WTC11 (cell line): ENCODE measurements at regions not wholly inside any gene's neighbourhood (a gene's known extent, or its start where the extent isn't known, plus 50 kb on each side); places are given as distances from the start of the nearest gene placed in this dataset.

Source experiments
- ATAC-seq: fragments of 200-7000 bp; cut with Tn5 transposase; 2 replicates; pipeline ENCODE4 v1.10.0; 2021; ENCODE audit warnings: mild to moderate bottlenecking, moderate library complexity
- CTCF ChIA-PET: fragments of 300-600 bp; sonication (Branson Sonifier 250); formaldehyde crosslinking; loops from one replicate; lab custom pipeline; 2021; ENCODE audit warnings: antibody characterized with exemption; lab: Charles Lee
- POLR2A ChIA-PET: fragments of 350-600 bp; sonication (Branson Sonifier 250); formaldehyde crosslinking; loops from one replicate; lab custom pipeline; 2021; ENCODE audit warnings: antibody characterized with exemption; lab: Charles Lee
- DNase-seq: peaks from one replicate; pipeline ENCODE4 v3.0.0; 2021; ENCODE audit warnings: low spot score
- H3K27ac Mint-ChIP-seq: 2 replicates; pipeline ENCODE4 v1.8.0; 2021; ENCODE audit warnings: mixed read lengths
- H3K27me3 Mint-ChIP-seq: 2 replicates; pipeline ENCODE4 v1.8.0; 2021; ENCODE audit warnings: low read depth, mild to moderate bottlenecking, moderate library complexity, mixed read lengths
- H3K36me3 Mint-ChIP-seq: 2 replicates; pipeline ENCODE4 v1.8.0; 2021; ENCODE audit warnings: mixed read lengths
- H3K4me1 Mint-ChIP-seq: 2 replicates; pipeline ENCODE4 v1.8.0; 2022; ENCODE audit warnings: mixed read lengths
- H3K4me3 Mint-ChIP-seq: 2 replicates; pipeline ENCODE4 v1.8.0; 2021; ENCODE audit warnings: mild to moderate bottlenecking, moderate library complexity, mixed read lengths
- H3K9me3 Mint-ChIP-seq: 2 replicates; pipeline ENCODE4 v1.8.0; 2021; ENCODE audit warnings: mixed read lengths
- ATF6 ChIP-seq: sonication (generic); formaldehyde crosslinking; IDR thresholded peaks from 2 replicates; pipeline ENCODE4 v1.8.1; 2023; ENCODE audit warnings: mild to moderate bottlenecking, missing genetic modification reagents
- FOXP4 ChIP-seq: sonication (generic); formaldehyde crosslinking; IDR thresholded peaks from 2 replicates; pipeline ENCODE4 v1.8.0; 2022; ENCODE audit warnings: mild to moderate bottlenecking, missing genetic modification reagents
- IRF1 ChIP-seq: sonication (generic); formaldehyde crosslinking; IDR thresholded peaks from 2 replicates; pipeline ENCODE4 v1.8.0; 2023; ENCODE audit warnings: missing genetic modification reagents
- KAT7 ChIP-seq: sonication (generic); formaldehyde crosslinking; IDR thresholded peaks from 2 replicates; pipeline ENCODE4 v1.8.1; 2023; ENCODE audit warnings: missing genetic modification reagents, mild to moderate bottlenecking, borderline replicate concordance
- MXD4 ChIP-seq: fragments of 250-450 bp; sonication (Bioruptor Pico); IDR thresholded peaks from 2 replicates; pipeline ENCODE4 v1.8.0; 2021; ENCODE audit warnings: mild to moderate bottlenecking, moderate library complexity, borderline replicate concordance
- NR3C1 ChIP-seq: sonication (generic); formaldehyde crosslinking; conservative IDR thresholded peaks from 2 replicates; pipeline ENCODE4 v1.8.1; 2023; ENCODE audit warnings: low read depth, mild to moderate bottlenecking, missing genetic modification reagents
- OVOL2 ChIP-seq: fragments of 250-450 bp; sonication (Bioruptor Pico); IDR thresholded peaks from 2 replicates; pipeline ENCODE4 v1.9.0; 2021; ENCODE audit warnings: mild to moderate bottlenecking, borderline replicate concordance
- PRDM15 ChIP-seq: sonication (generic); formaldehyde crosslinking; IDR thresholded peaks from 2 replicates; pipeline ENCODE4 v1.8.0; 2022; ENCODE audit warnings: missing genetic modification reagents
- PREB ChIP-seq: sonication (generic); formaldehyde crosslinking; IDR thresholded peaks from 2 replicates; pipeline ENCODE4 v1.8.1; 2022; ENCODE audit warnings: mild to moderate bottlenecking, missing genetic modification reagents, moderate library complexity, borderline replicate concordance
- PRRX2 ChIP-seq: fragments of 250-450 bp; sonication (Bioruptor Pico); IDR thresholded peaks from 2 replicates; pipeline ENCODE4 v1.8.0; 2021; ENCODE audit warnings: mild to moderate bottlenecking
- RORB ChIP-seq: fragments of 250-450 bp; sonication (Bioruptor Pico); IDR thresholded peaks from 2 replicates; pipeline ENCODE4 v1.9.0; 2021; ENCODE audit warnings: mild to moderate bottlenecking
- SMAD4 ChIP-seq: sonication (generic); formaldehyde crosslinking; IDR thresholded peaks from 2 replicates; pipeline ENCODE4 v1.8.0; 2022; ENCODE audit warnings: mild to moderate bottlenecking, missing genetic modification reagents
- TEAD1 ChIP-seq: sonication (generic); formaldehyde crosslinking; IDR thresholded peaks from 2 replicates; pipeline ENCODE4 v1.8.0; 2022; ENCODE audit warnings: mild to moderate bottlenecking, missing genetic modification reagents
- USF2 ChIP-seq: sonication (generic); formaldehyde crosslinking; IDR thresholded peaks from 2 replicates; pipeline ENCODE4 v1.8.1; 2023; ENCODE audit warnings: mild to moderate bottlenecking, missing genetic modification reagents, moderate library complexity
- ZBTB21 ChIP-seq: sonication (generic); formaldehyde crosslinking; IDR thresholded peaks from 2 replicates; pipeline ENCODE4 v1.8.1; 2023; ENCODE audit warnings: mild to moderate bottlenecking, missing genetic modification reagents, borderline replicate concordance
- ZBTB43 ChIP-seq: sonication (generic); formaldehyde crosslinking; IDR thresholded peaks from 2 replicates; pipeline ENCODE4 v1.8.1; 2023; ENCODE audit warnings: mild to moderate bottlenecking, missing genetic modification reagents
- ZNF317 ChIP-seq: sonication (generic); formaldehyde crosslinking; IDR thresholded peaks from 2 replicates; pipeline ENCODE4 v1.8.1; 2023; ENCODE audit warnings: low read depth, mild to moderate bottlenecking, moderate library complexity, missing genetic modification reagents, borderline replicate concordance
- ZNF512 ChIP-seq: sonication (generic); formaldehyde crosslinking; IDR thresholded peaks from 2 replicates; pipeline ENCODE4 v1.8.1; 2022; ENCODE audit warnings: missing genetic modification reagents, borderline replicate concordance
- ZNF532 ChIP-seq: fragments of 250-450 bp; sonication (Bioruptor Pico); IDR thresholded peaks from 2 replicates; pipeline ENCODE4 v1.9.0; 2021; ENCODE audit warnings: mild to moderate bottlenecking, borderline replicate concordance

- TF ChIP-seq PREB (no peak), FOXP4 (CRISPR knock-in tag) (no peak), PRRX2 (no peak), SMAD4 (CRISPR knock-in tag) (no peak), ATF6 (CRISPR knock-in tag) (no peak), ZBTB43 (no peak), ZNF512 (CRISPR knock-in tag) (no peak)
Observed at GRCh38 chr7:25792586-25792985, 359.4 kb upstream of the NFE2L3 start (continued).

GRCh38 chr7:25795824-25796235 lies 356.2 kb upstream of the NFE2L3 start:
- Mint-ChIP-seq H3K4me3 (no peak overlapping the region), H3K27me3 (no peaks in the 10 kb centered on the region), H3K9me3 (0 out of 2 replicates have a peak, but pooled peaks cover 3% of the 10 kb centered on the region), H3K27ac (no peak overlapping the region), H3K4me1 (peaks cover 3% of the 10 kb centered on the region; the same call in 1 of the 2 replicates), H3K36me3 (no peaks in the 10 kb centered on the region)
- ChIA-PET CTCF (no interaction called here), POLR2A (no interaction called here)
- ATAC-seq (no peak), DNase-seq (no peak)
- no peak for TF ChIP-seq PRDM15 (CRISPR knock-in tag)
- no peak for TF ChIP-seq USF2
- TF ChIP-seq ZNF532 = no peak
- TF ChIP-seq TEAD1 (CRISPR knock-in tag) = no peak
- no peak for TF ChIP-seq NR3C1 (CRISPR knock-in tag)
- TF ChIP-seq MXD4 = no peak
- no peak for TF ChIP-seq RORB (CRISPR knock-in tag)
- no peak for TF ChIP-seq IRF1 (CRISPR knock-in tag)
- TF ChIP-seq ZBTB21 (CRISPR knock-in tag) = no peak
- TF ChIP-seq OVOL2 (CRISPR knock-in tag) = no peak
- no peak for TF ChIP-seq KAT7
- no peak for TF ChIP-seq ZNF317 (CRISPR knock-in tag)
